GM06990 (cell line): ENCODE measurements at regions not wholly inside any gene's neighbourhood (a gene's known extent, or its start where the extent isn't known, plus 50 kb on each side); places are given as distances from the start of the nearest gene placed in this dataset.
"Not testable (repeated sequence)": the region's sequence is repeated elsewhere in the genome, so short reads cannot be mapped to it uniquely, and the experiment has no call there.

Experiments
- DNase-seq: peaks from one replicate; pipeline ENCODE4 v3.0.0-alpha.2; 2011; ENCODE audit not compliant: insufficient read length; ENCODE audit errors: extremely low read depth
- H3K27me3 ChIP-seq: replicated peaks from 2 replicates; pipeline ENCODE4 v1.6.0; 2011; ENCODE audit warnings: low read length; ENCODE audit not compliant: control insufficient read depth, insufficient read depth
- H3K36me3 ChIP-seq: 2 replicates; pipeline ENCODE4 v1.5.1; 2011; ENCODE audit warnings: low read length; ENCODE audit not compliant: control insufficient read depth, insufficient read depth
- H3K4me3 ChIP-seq: replicated peaks from 2 replicates; pipeline ENCODE4 v1.5.1; 2011; ENCODE audit warnings: low read depth, mild to moderate bottlenecking, control low read depth, low read length
- TF ChIP-seq, protein P1 (sequence below): IDR thresholded peaks from 2 replicates; pipeline ENCODE4 v1.5.1; 2011; ENCODE audit warnings: low read length, control low read depth, mild to moderate bottlenecking, inconsistent platforms; ENCODE audit not compliant: insufficient read depth, poor library complexity, severe bottlenecking

DNA sequence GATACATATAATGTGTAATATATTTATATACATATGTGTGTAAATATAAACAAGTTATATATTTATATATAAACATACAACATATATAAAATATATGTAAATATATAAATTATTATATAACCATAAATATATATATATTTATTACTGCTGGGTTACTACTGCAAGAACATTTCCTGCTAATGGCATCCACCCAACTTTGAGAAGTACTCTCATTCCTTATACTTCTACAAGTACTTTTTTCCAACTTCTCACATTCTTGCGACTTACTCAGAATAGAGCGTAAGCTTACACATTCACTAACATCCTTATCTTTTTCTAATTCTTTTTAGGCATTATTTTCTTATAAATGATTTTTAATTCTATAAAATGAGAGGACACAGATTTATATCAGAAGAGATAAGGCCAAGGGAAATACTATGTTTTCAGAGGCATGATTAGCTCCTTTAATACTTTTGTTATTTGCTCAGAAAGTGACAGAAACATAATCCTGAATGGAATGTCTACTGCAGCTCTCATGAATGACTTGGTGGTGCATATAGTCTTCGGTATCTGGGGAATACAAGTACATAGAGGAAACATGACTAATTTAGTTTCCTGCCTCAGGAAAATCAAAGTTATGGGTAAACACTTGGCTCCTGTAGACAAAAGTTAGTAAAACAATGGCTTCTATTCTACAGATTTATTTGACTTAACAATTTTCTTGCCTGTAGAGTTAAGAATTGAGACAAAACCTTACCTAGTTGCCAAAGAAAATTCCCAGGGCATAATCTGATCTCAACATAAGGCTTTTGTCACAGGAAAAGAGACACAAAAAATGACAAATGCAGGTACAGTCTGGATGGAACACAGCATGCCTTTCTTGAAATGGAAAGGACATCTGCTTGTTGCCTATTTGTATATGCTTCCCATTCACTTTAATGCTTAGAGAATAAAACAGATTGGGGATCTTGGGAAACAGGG, 453.9 kb downstream of the SQOR start:
- H3K36me3 ChIP-seq: no peaks in the 10 kb centered on the region
- TF ChIP-seq, protein P1, sequence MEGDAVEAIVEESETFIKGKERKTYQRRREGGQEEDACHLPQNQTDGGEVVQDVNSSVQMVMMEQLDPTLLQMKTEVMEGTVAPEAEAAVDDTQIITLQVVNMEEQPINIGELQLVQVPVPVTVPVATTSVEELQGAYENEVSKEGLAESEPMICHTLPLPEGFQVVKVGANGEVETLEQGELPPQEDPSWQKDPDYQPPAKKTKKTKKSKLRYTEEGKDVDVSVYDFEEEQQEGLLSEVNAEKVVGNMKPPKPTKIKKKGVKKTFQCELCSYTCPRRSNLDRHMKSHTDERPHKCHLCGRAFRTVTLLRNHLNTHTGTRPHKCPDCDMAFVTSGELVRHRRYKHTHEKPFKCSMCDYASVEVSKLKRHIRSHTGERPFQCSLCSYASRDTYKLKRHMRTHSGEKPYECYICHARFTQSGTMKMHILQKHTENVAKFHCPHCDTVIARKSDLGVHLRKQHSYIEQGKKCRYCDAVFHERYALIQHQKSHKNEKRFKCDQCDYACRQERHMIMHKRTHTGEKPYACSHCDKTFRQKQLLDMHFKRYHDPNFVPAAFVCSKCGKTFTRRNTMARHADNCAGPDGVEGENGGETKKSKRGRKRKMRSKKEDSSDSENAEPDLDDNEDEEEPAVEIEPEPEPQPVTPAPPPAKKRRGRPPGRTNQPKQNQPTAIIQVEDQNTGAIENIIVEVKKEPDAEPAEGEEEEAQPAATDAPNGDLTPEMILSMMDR: no peak
- DNase-seq: no peak
- H3K4me3 ChIP-seq: no peak overlapping the region
- H3K27me3 ChIP-seq: no peaks in the 10 kb centered on the region

GRCh38 chr15:46089467-46089935, 454.7 kb downstream of the SQOR start:
- H3K27me3 ChIP-seq: no peaks in the 10 kb centered on the region

DNA sequence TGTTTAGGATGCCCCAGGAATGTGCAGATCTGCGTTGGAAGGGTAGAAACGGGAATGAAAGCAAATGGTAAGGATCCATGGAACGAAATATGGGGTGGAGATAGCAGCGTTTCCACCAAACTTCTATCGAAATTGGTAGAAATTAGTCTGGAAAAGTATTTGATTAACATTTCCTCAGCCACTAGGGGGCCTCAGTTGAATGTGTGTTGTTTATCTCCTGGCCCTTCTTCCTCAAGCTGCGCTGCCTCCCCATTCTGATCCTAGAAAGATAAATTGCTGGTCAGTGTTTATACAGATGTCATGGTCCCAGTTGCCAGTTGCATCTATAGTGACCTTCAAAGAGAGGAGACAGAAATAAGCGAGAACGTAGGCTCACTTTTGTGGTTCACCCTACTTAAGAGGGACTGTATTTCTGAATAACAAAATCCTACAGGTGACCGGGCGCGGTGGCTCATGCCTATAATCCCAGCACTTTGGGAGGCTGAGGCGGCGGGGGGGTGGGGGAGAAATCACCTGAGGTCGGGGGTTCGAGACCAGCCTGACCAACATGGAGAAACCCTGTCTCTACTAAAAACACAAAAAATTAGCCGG, 457.1 kb downstream of the SQOR start:
- no peaks in the 10 kb centered on the region for H3K27me3 ChIP-seq
- DNase-seq: no peak
- TF ChIP-seq, protein P1: peak; percentile 31
- H3K4me3 ChIP-seq: no peak overlapping the region
- no peaks in the 10 kb centered on the region for H3K36me3 ChIP-seq

More at GRCh38 chr15:46089467-46089935, 454.7 kb downstream of the SQOR start:
- Histone ChIP-seq H3K36me3 (no peaks in the 10 kb centered on the region), H3K4me3 (no peak overlapping the region)
- DNase-seq: no peak
- TF ChIP-seq, protein P1: no peak

DNA sequence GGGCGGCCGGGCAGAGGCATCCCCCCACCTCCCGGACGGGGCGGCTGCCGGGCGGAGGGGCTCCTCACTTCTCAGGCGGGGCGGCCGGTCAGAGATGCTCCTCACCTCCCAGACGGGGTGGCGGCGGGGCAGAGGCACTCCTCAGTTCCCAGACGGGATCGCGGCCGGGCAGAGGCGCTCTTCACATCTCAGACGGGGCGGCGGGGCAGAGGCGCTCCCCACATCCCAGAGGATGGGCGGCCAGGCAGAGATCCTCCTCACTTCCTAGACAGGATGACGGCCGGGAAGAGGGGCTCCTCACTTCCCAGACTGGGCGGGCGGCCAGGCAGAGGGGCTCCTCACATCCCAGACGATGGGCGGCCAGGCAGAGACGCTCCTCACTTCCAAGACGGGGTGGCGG, 463.2 kb downstream of the SQOR start:
- not testable (repeated sequence) for H3K36me3 ChIP-seq, H3K4me3 ChIP-seq, H3K27me3 ChIP-seq, DNase-seq

- Histone ChIP-seq H3K4me3 (no peak overlapping the region), H3K36me3 (no peaks in the 10 kb centered on the region), H3K27me3 (no peaks in the 10 kb centered on the region)
- DNase-seq: no peak
- TF ChIP-seq, protein P1: no peak
Measured at GRCh38 chr15:46110755-46111154, 475.9 kb downstream of the SQOR start.

- TF ChIP-seq, protein P1: no peak
- H3K36me3 ChIP-seq: no peaks in the 10 kb centered on the region
- H3K4me3 ChIP-seq: no peak overlapping the region
- DNase-seq: no peak
- no peaks in the 10 kb centered on the region for H3K27me3 ChIP-seq
Measured at GRCh38 chr15:46111730-46112129, 476.9 kb downstream of the SQOR start.
